HG02943 (cell line): ENCODE measurements at regions not wholly inside any gene's neighbourhood (a gene's known extent, or its start where the extent isn't known, plus 50 kb on each side); places are given as distances from the start of the nearest gene placed in this dataset.

Experiments
- ATAC-seq: cut with Tn5 transposase; IDR thresholded peaks from one replicate; pipeline ENCODE4 v1.9.1; 2021; ENCODE audit warnings: mild to moderate bottlenecking, low read depth, moderate library complexity; ENCODE audit not compliant: unreplicated experiment

GRCh38 chr20:7302250-7302649 lies 534.8 kb downstream of the BMP2 start:
- ATAC-seq: no peak

- no peak for ATAC-seq
These were observed 538.5 kb downstream of the BMP2 start for GRCh38 chr20:7305976-7306375.

GRCh38 chr20:7308163-7308562 lies 540.7 kb downstream of the BMP2 start:
- ATAC-seq: no peak

- no peak for ATAC-seq
These were observed 545.6 kb downstream of the BMP2 start for GRCh38 chr20:7313047-7313446.

- ATAC-seq: no peak
These were observed 556.5 kb downstream of the BMP2 start for GRCh38 chr20:7323957-7324356.

- no peak for ATAC-seq
These were observed 560.3 kb downstream of the BMP2 start for GRCh38 chr20:7327810-7328209.

GRCh38 chr20:7330850-7331249 lies 563.4 kb downstream of the BMP2 start:
- ATAC-seq: no peak

GRCh38 chr20:7332169-7332568 lies 564.7 kb downstream of the BMP2 start:
- ATAC-seq: no peak

- ATAC-seq: no peak
These were observed 566.4 kb downstream of the BMP2 start for GRCh38 chr20:7333841-7334240.

- ATAC-seq: no peak
These were observed 578.5 kb downstream of the BMP2 start for GRCh38 chr20:7346026-7346425.

GRCh38 chr20:7346562-7346961 lies 579.1 kb downstream of the BMP2 start:
- no peak for ATAC-seq

- no peak for ATAC-seq
These were observed 579.9 kb downstream of the BMP2 start for GRCh38 chr20:7347409-7347808.

- no peak for ATAC-seq
These were observed 580.8 kb downstream of the BMP2 start for GRCh38 chr20:7348253-7348652.

- no peak for ATAC-seq
These were observed 584.7 kb downstream of the BMP2 start for GRCh38 chr20:7352165-7352564.

- ATAC-seq: no peak
These were observed 585.2 kb downstream of the HAO1 start for GRCh38 chr20:7355051-7355450.

GRCh38 chr20:7358670-7359069 lies 581.6 kb downstream of the HAO1 start:
- no peak for ATAC-seq

GRCh38 chr20:7359739-7360138 lies 580.5 kb downstream of the HAO1 start:
- ATAC-seq: no peak

- no peak for ATAC-seq
These were observed 578.9 kb downstream of the HAO1 start for GRCh38 chr20:7361321-7361720.

GRCh38 chr20:7361931-7362330 lies 578.3 kb downstream of the HAO1 start:
- no peak for ATAC-seq

- no peak for ATAC-seq
These were observed 577.7 kb downstream of the HAO1 start for GRCh38 chr20:7362601-7363000.

GRCh38 chr20:7366189-7366588 lies 574.1 kb downstream of the HAO1 start:
- no peak for ATAC-seq

- ATAC-seq: no peak
These were observed 568.6 kb downstream of the HAO1 start for GRCh38 chr20:7371518-7372163.

- ATAC-seq: no peak
These were observed 564.4 kb downstream of the HAO1 start for GRCh38 chr20:7375905-7376304.
